Forelimb muscle (tissue), 1 donor: ENCODE measurements at regions not wholly inside any gene's neighbourhood (a gene's known extent, or its start where the extent isn't known, plus 50 kb on each side); places are given as distances from the start of the nearest gene placed in this dataset.
"Not testable (repeated sequence)": the region's sequence is repeated elsewhere in the genome, so short reads cannot be mapped to it uniquely, and the experiment has no call there.

ENCODE experiments used
- DNase-seq: peaks from one replicate; pipeline ENCODE4 v3.0.0-alpha.2; 2013; ENCODE audit warnings: low read depth

- no peak for DNase-seq
Measured at GRCh38 chr9:104326912-104327311, 177.2 kb upstream of the OR13F1 start.

GRCh38 chr9:104329245-104329644 lies 174.8 kb upstream of the OR13F1 start:
- DNase-seq = no peak

- DNase-seq = no peak
Measured at GRCh38 chr9:104330841-104331240, 173.2 kb upstream of the OR13F1 start.

GRCh38 chr9:104334549-104334948 lies 169.5 kb upstream of the OR13F1 start:
- DNase-seq = no peak

- DNase-seq = no peak
Measured at GRCh38 chr9:104339692-104340091, 164.4 kb upstream of the OR13F1 start.

- DNase-seq = no peak
Measured at GRCh38 chr9:104342552-104342951, 161.5 kb upstream of the OR13F1 start.

- DNase-seq = no peak
Measured at GRCh38 chr9:104345061-104345460, 159.0 kb upstream of the OR13F1 start.

GRCh38 chr9:104350541-104350940 lies 153.5 kb upstream of the OR13F1 start:
- no peak for DNase-seq

- DNase-seq = no peak
Measured at GRCh38 chr9:104351726-104352125, 152.3 kb upstream of the OR13F1 start.

GRCh38 chr9:104361207-104361606 lies 142.9 kb upstream of the OR13F1 start:
- DNase-seq = no peak

GRCh38 chr9:104362912-104363472 lies 141.1 kb upstream of the OR13F1 start:
- DNase-seq = no peak

- no peak for DNase-seq
Measured at GRCh38 chr9:104367507-104367906, 136.6 kb upstream of the OR13F1 start.

- DNase-seq = not testable (repeated sequence)
Measured at GRCh38 chr9:104368318-104368717, 135.7 kb upstream of the OR13F1 start.

- DNase-seq = no peak
Measured at GRCh38 chr9:104374711-104375110, 129.4 kb upstream of the OR13F1 start.

GRCh38 chr9:104386013-104386412 lies 118.0 kb upstream of the OR13F1 start:
- DNase-seq = no peak

GRCh38 chr9:104386425-104387069 lies 117.5 kb upstream of the OR13F1 start:
- DNase-seq = no peak

- DNase-seq = no peak
Measured at GRCh38 chr9:104388071-104388470, 116.0 kb upstream of the OR13F1 start.

- no peak for DNase-seq
Measured at GRCh38 chr9:104389341-104389740, 114.7 kb upstream of the OR13F1 start.

- not testable (repeated sequence) for DNase-seq
Measured at GRCh38 chr9:104394901-104395300, 109.2 kb upstream of the OR13F1 start.

- no peak for DNase-seq
Measured at GRCh38 chr9:104412238-104412637, 91.8 kb upstream of the OR13F1 start.

- DNase-seq = no peak
Measured at GRCh38 chr9:104416470-104416869, 87.6 kb upstream of the OR13F1 start.

- DNase-seq = no peak
Measured at GRCh38 chr9:104417296-104417695, 86.8 kb upstream of the OR13F1 start.

- DNase-seq = no peak
Measured at GRCh38 chr9:104429031-104429546, 75.0 kb upstream of the OR13F1 start.

GRCh38 chr9:104435059-104435458 lies 69.0 kb upstream of the OR13F1 start:
- no peak for DNase-seq
